GM18907 (cell line): ENCODE measurements at regions not wholly inside any gene's neighbourhood (a gene's known extent, or its start where the extent isn't known, plus 50 kb on each side); places are given as distances from the start of the nearest gene placed in this dataset.
"Not testable (repeated sequence)": the region's sequence is repeated elsewhere in the genome, so short reads cannot be mapped to it uniquely, and the experiment has no call there.

Experiments used
- ATAC-seq: cut with Tn5 transposase; IDR thresholded peaks from one replicate; pipeline ENCODE4 v1.9.1; 2021; ENCODE audit warnings: mild to moderate bottlenecking, moderate library complexity; ENCODE audit not compliant: unreplicated experiment

- ATAC-seq, result no peak
Measured at GRCh38 chr2:228367356-228367755, 185.9 kb upstream of the SPHKAP start.

- no peak for ATAC-seq
Measured at GRCh38 chr2:228359473-228359872, 178.0 kb upstream of the SPHKAP start.

GRCh38 chr2:228355897-228356296 is 174.4 kb upstream of the SPHKAP start:
- no peak for ATAC-seq

GRCh38 chr2:228352980-228353379 is 171.5 kb upstream of the SPHKAP start:
- not testable (repeated sequence) for ATAC-seq

- no peak for ATAC-seq
Measured at GRCh38 chr2:228352048-228352447, 170.6 kb upstream of the SPHKAP start.

- ATAC-seq, result no peak
Measured at GRCh38 chr2:228348516-228349064, 167.1 kb upstream of the SPHKAP start.

- ATAC-seq, result no peak
Measured at GRCh38 chr2:228344531-228344930, 163.0 kb upstream of the SPHKAP start.

- ATAC-seq, result no peak
Measured at GRCh38 chr2:228339525-228339924, 158.0 kb upstream of the SPHKAP start.

- ATAC-seq, result no peak
Measured at GRCh38 chr2:228334180-228334579, 152.7 kb upstream of the SPHKAP start.

GRCh38 chr2:228329282-228329681 is 147.8 kb upstream of the SPHKAP start:
- no peak for ATAC-seq

GRCh38 chr2:228321015-228321414 is 139.5 kb upstream of the SPHKAP start:
- ATAC-seq, result no peak

GRCh38 chr2:228318218-228318617 is 136.7 kb upstream of the SPHKAP start:
- ATAC-seq, result no peak

- ATAC-seq, result no peak
Measured at GRCh38 chr2:228312172-228312571, 130.7 kb upstream of the SPHKAP start.

GRCh38 chr2:228303960-228304359 is 122.5 kb upstream of the SPHKAP start:
- ATAC-seq, result no peak

GRCh38 chr2:228283491-228284171 is 102.1 kb upstream of the SPHKAP start:
- no peak for ATAC-seq

- no peak for ATAC-seq
Measured at GRCh38 chr2:228282376-228282775, 100.9 kb upstream of the SPHKAP start.

GRCh38 chr2:228273159-228273558 is 91.7 kb upstream of the SPHKAP start:
- ATAC-seq, result no peak

GRCh38 chr2:228269351-228269750 is 87.9 kb upstream of the SPHKAP start:
- no peak for ATAC-seq

- no peak for ATAC-seq
Measured at GRCh38 chr2:228268756-228269155, 87.3 kb upstream of the SPHKAP start.

GRCh38 chr2:228268301-228268700 is 86.8 kb upstream of the SPHKAP start:
- no peak for ATAC-seq

- ATAC-seq, result no peak
Measured at GRCh38 chr2:228263156-228263555, 81.7 kb upstream of the SPHKAP start.

GRCh38 chr2:228261546-228261945 is 80.1 kb upstream of the SPHKAP start:
- ATAC-seq, result no peak

GRCh38 chr2:228257379-228257778 is 75.9 kb upstream of the SPHKAP start:
- ATAC-seq, result no peak
